GM12878 (cell line): ENCODE measurements at regions not wholly inside any gene's neighbourhood (a gene's known extent, or its start where the extent isn't known, plus 50 kb on each side); places are given as distances from the start of the nearest gene placed in this dataset.

Experiments
- ATAC-seq: fragments of 200-7000 bp; cut with Tn5 transposase; 3 replicates; pipeline ENCODE4 v1.9.1; 2020; ENCODE audit warnings: mild to moderate bottlenecking, moderate library complexity
- BruUV-seq: library from RNA; stranded (reverse); fragments of 400-500 nt; replicated peaks from 2 replicates; lab custom pipeline; 2021; lab: Mats Ljungman, UMichigan
- CTCF ChIA-PET: fragments of 300-600 bp; sonication (Branson Sonifier 250); formaldehyde crosslinking; extraction: SDS; loops from one replicate; lab custom pipeline; 2021; ENCODE audit warnings: inconsistent platforms; lab: Yijun Ruan, JAX
- POLR2A ChIA-PET: fragments of 350-600 bp; formaldehyde crosslinking; extraction: SDS; loops from one replicate; lab custom pipeline; 2021; ENCODE audit warnings: inconsistent platforms; lab: Charles Lee
- RAD21 ChIA-PET: fragments of 300-600 bp; sonication (Branson Sonifier 250); formaldehyde crosslinking; loops from one replicate; lab custom pipeline; 2023; ENCODE audit warnings: antibody characterized with exemption; ENCODE audit not compliant: unreplicated experiment; lab: Charles Lee
- SMC1A ChIA-PET: fragments of 300-600 bp; sonication (Branson Sonifier 250); formaldehyde crosslinking; loops from one replicate; lab custom pipeline; 2023; ENCODE audit not compliant: unreplicated experiment, uncharacterized antibody; lab: Charles Lee
- DNase-seq: peaks from one replicate; pipeline ENCODE4 v3.0.0-alpha.2; 2011; ENCODE audit warnings: low read depth, low spot score
- FAIRE-seq: peaks from 3 replicates; lab custom pipeline; 2011; peaks lifted over from hg19 to GRCh38; lab: Jason Lieb, UNC
- H2AFZ ChIP-seq: 2 replicates; pipeline ENCODE4 v1.6.0; 2011; ENCODE audit warnings: low read depth, low read length, control low read depth; ENCODE audit not compliant: control insufficient read depth
- H3K27ac ChIP-seq: 2 replicates; pipeline ENCODE4 v1.5.1; 2011; ENCODE audit warnings: control low read depth; ENCODE audit not compliant: control insufficient read depth, insufficient read depth
- H3K27me3 ChIP-seq, 2 experiments: replicated peaks in 1 of 2; 2 replicates each; pipeline versions ENCODE4 v1.6.0 to v1.6.1; 2011; ENCODE audit warnings: low read length in 1 of 2; ENCODE audit not compliant: control insufficient read depth in 2 of 2, insufficient read depth in 2 of 2
- H3K36me3 ChIP-seq, 2 experiments: 2 replicates each; pipeline ENCODE4 v1.5.1; 2011; ENCODE audit warnings: low read length in 1 of 2; ENCODE audit not compliant: control insufficient read depth in 2 of 2, insufficient read depth in 2 of 2
- H3K4me1 ChIP-seq: 2 replicates; pipeline ENCODE4 v1.6.1; 2011; ENCODE audit warnings: mild to moderate bottlenecking, low read length, moderate library complexity, mixed read lengths; ENCODE audit not compliant: control insufficient read depth, insufficient read depth
- H3K4me2 ChIP-seq: 2 replicates; pipeline ENCODE4 v1.6.0; 2011; ENCODE audit warnings: control low read depth; ENCODE audit not compliant: control insufficient read depth, insufficient read depth
- H3K4me3 ChIP-seq: fragments of 200-600 bp; sonication (generic); 2 replicates; pipeline ENCODE4 v1.5.1; 2016
- H3K79me2 ChIP-seq: 2 replicates; pipeline ENCODE4 v1.6.0; 2011; ENCODE audit warnings: low read length; ENCODE audit not compliant: control insufficient read depth, insufficient read depth
- H3K9ac ChIP-seq: 2 replicates; pipeline ENCODE4 v1.8.0; 2011; ENCODE audit warnings: low read length, control low read depth, mixed read lengths; ENCODE audit not compliant: control insufficient read depth, insufficient read depth
- H3K9me3 ChIP-seq: replicated peaks from 3 replicates; pipeline ENCODE4 v1.5.1; 2011; ENCODE audit warnings: mild to moderate bottlenecking, low read length; ENCODE audit not compliant: control insufficient read depth, insufficient read depth
- H4K20me1 ChIP-seq: 2 replicates; pipeline ENCODE4 v1.6.0; 2011; ENCODE audit not compliant: control insufficient read depth, insufficient read depth
- CREB1 ChIP-seq: IDR thresholded peaks from 2 replicates; pipeline ENCODE4 v1.6.1; 2012; ENCODE audit warnings: low read depth, mild to moderate bottlenecking, inconsistent platforms
- FOXM1 ChIP-seq: IDR thresholded peaks from 2 replicates; pipeline ENCODE4 v1.6.1; 2012; ENCODE audit warnings: low read depth, mild to moderate bottlenecking, inconsistent platforms, low read length, moderate library complexity
- HDGF ChIP-seq: fragments of 450-650 bp; IDR thresholded peaks from 2 replicates; pipeline ENCODE4 v1.6.1; 2016; ENCODE audit warnings: antibody characterized with exemption
- IKZF2 ChIP-seq, 2 experiments: fragments of 450-650 bp; IDR thresholded peaks; 2 replicates each; pipeline ENCODE4 v1.6.1; 2017; ENCODE audit warnings: mild to moderate bottlenecking in 2 of 2, moderate library complexity in 2 of 2
- NFYA ChIP-seq: IDR thresholded peaks from 2 replicates; pipeline ENCODE4 v1.6.1; 2011; ENCODE audit warnings: low read depth, mild to moderate bottlenecking, low read length, improper control_type of control experiment, borderline replicate concordance
- NFYB ChIP-seq: IDR thresholded peaks from 2 replicates; pipeline ENCODE4 v1.6.1; 2011; ENCODE audit warnings: low read depth, mild to moderate bottlenecking, low read length, improper control_type of control experiment, moderate library complexity; ENCODE audit not compliant: insufficient read depth
- NRF1 ChIP-seq: conservative IDR thresholded peaks from 2 replicates; pipeline ENCODE4 v1.6.1; 2011; ENCODE audit warnings: mild to moderate bottlenecking, low read depth, low read length, improper control_type of control experiment
- PAX8 ChIP-seq: fragments of 450-650 bp; IDR thresholded peaks from 2 replicates; pipeline ENCODE4 v1.6.1; 2017; ENCODE audit warnings: mild to moderate bottlenecking, moderate library complexity
- POLR2A ChIP-seq: IDR thresholded peaks from 2 replicates; pipeline ENCODE4 v1.6.1; 2011; ENCODE audit warnings: low read depth, mild to moderate bottlenecking, low read length
- SIX5 ChIP-seq: IDR thresholded peaks from 2 replicates; pipeline ENCODE4 v1.6.1; 2011; ENCODE audit warnings: mild to moderate bottlenecking, low read depth, low read length, moderate library complexity; ENCODE audit not compliant: severe bottlenecking
- SMC3 ChIP-seq: IDR thresholded peaks from 2 replicates; pipeline ENCODE4 v1.6.1; 2011; ENCODE audit warnings: low read length, improper control_type of control experiment, borderline replicate concordance
- SREBF1 ChIP-seq: IDR thresholded peaks from 2 replicates; pipeline ENCODE4 v1.6.1; 2012; ENCODE audit warnings: mild to moderate bottlenecking, low read length
- STAT1 ChIP-seq: fragments of 450-650 bp; conservative IDR thresholded peaks from 2 replicates; pipeline ENCODE4 v1.6.1; 2014; ENCODE audit warnings: antibody characterized with exemption, mild to moderate bottlenecking
- SUZ12 ChIP-seq: fragments of 200-600 bp; sonication (generic); IDR thresholded peaks from one replicate; pipeline ENCODE4 v1.6.1; 2018; ENCODE audit warnings: antibody characterized with exemption, mild to moderate bottlenecking; ENCODE audit not compliant: unreplicated experiment
- TCF12 ChIP-seq: IDR thresholded peaks from 2 replicates; pipeline ENCODE4 v1.6.1; 2011; ENCODE audit warnings: low read depth, mild to moderate bottlenecking, low read length
- TCF3 ChIP-seq: IDR thresholded peaks from 2 replicates; pipeline ENCODE4 v1.6.1; 2012; ENCODE audit warnings: low read depth, mild to moderate bottlenecking, low read length, borderline replicate concordance; ENCODE audit not compliant: insufficient read depth
- TCF7 ChIP-seq: IDR thresholded peaks from 2 replicates; pipeline ENCODE4 v1.6.1; 2014; ENCODE audit warnings: antibody characterized with exemption, borderline replicate concordance
- ZNF384 ChIP-seq: IDR thresholded peaks from 2 replicates; pipeline ENCODE4 v1.6.1; 2012; ENCODE audit warnings: low read depth, mild to moderate bottlenecking, low read length, improper control_type of control experiment, borderline replicate concordance
- WGBS: methylation state at CpG from one replicate; pipeline ENCODE4 v1.1.6; 2016; ENCODE audit warnings: low lambda C conversion rate; ENCODE audit not compliant: insufficient replicate concordance, insufficient coverage; ENCODE audit errors: missing lambda C conversion rate; 5-methylcytosine and 5-hydroxymethylcytosine counted together
- in situ Hi-C: fragments of 300-500 bp; cut with MboI; formaldehyde crosslinking; loops from 9 replicates; pipeline ENCODE4 v1.14.3; 2018; ENCODE audit warnings: mixed read lengths
- intact Hi-C: fragments of 100-400 bp; cut with micrococcal nuclease; formaldehyde crosslinking; loops from one replicate; pipeline ENCODE4 v1.14.2; 2022; ENCODE audit not compliant: unreplicated experiment
- TF ChIP-seq, protein P1 (sequence below): fragments of 150-350 bp; IDR thresholded peaks from 2 replicates; pipeline ENCODE4 v1.6.1; 2014; ENCODE audit warnings: mild to moderate bottlenecking, low read depth, low read length
- TF ChIP-seq, protein P2 (sequence below): IDR thresholded peaks from 2 replicates; pipeline ENCODE4 v1.6.1; 2012; ENCODE audit warnings: low read depth, low read length, improper control_type of control experiment
- TF ChIP-seq, protein P3 (sequence below): fragments of 450-650 bp; IDR thresholded peaks from 2 replicates; pipeline ENCODE4 v1.6.1; 2017; ENCODE audit warnings: low read depth, mild to moderate bottlenecking, moderate library complexity

DNA sequence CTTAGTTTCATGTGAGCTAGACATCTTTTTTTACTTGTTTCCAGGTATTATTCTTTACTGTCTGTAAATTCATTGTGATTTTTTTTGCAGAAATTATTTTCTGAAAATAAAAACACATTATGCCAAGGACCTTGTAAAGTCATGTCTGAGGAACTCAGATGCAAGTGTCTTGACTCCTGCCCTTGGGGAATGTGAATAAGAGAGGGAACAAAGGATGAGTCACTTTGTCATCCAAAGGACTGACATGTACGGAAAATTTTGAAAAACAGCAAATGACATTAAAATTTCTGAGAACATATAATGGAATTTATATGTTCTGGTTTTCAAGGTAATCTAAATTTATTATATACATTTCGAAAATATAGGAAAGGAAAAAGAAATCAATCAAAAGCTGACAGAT, 660.4 kb downstream of the CD109 start (continued):
- TF ChIP-seq, protein P1, sequence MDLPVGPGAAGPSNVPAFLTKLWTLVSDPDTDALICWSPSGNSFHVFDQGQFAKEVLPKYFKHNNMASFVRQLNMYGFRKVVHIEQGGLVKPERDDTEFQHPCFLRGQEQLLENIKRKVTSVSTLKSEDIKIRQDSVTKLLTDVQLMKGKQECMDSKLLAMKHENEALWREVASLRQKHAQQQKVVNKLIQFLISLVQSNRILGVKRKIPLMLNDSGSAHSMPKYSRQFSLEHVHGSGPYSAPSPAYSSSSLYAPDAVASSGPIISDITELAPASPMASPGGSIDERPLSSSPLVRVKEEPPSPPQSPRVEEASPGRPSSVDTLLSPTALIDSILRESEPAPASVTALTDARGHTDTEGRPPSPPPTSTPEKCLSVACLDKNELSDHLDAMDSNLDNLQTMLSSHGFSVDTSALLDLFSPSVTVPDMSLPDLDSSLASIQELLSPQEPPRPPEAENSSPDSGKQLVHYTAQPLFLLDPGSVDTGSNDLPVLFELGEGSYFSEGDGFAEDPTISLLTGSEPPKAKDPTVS = no peak
- TF ChIP-seq HDGF = no peak

DNA sequence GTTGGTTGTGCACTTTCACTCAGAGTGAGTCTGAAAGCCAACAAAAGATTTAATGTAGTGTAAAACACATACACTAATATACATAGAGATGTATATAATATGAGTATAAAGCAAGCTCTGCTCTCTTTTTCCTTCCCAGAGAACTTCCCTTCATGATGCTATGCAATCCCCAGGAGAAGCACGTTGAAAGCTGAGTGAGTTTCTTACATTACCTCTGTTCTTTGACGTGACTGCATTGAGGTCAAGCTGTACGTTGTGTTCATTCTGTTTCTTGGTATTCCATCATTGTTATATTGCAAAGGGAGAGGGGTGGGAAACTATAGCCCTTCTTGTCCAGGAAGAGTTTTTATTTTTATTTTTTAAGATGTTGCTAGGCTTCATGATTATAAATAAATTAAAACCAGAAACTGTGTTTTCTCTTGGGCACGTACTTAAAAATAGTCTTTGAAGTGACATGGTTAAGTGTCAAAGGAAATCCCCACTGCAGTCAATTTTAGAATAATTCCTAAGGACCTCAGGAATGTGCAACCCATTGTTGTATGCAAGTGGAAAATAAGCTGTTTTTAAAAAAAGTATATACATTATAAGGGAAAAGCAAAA, 651.0 kb downstream of the CD109 start:
- Histone ChIP-seq H3K79me2 (no peaks in the 10 kb centered on the region), H4K20me1 (no peaks in the 10 kb centered on the region), H3K4me3 (no peak overlapping the region), H2AFZ (no peak overlapping the region), H3K27me3 (no peaks in the 10 kb centered on the region), H3K9ac (no peak overlapping the region), H3K9me3 (no peaks in the 10 kb centered on the region), H3K4me1 (no peaks in the 10 kb centered on the region), H3K36me3 (no peaks in the 10 kb centered on the region), H3K4me2 (no peak overlapping the region), H3K27ac (no peak overlapping the region)
- FAIRE-seq (no peak), DNase-seq (no peak), ATAC-seq (no peak)
- ChIA-PET CTCF (interaction anchor here (0.5 to 1.2 kb wide), 3 partner anchors 857 to 1509 kb away, joined by 3 to 4 read pairs (median 3); no protein-coding TSS in a partner anchor), RAD21 (no interaction called here), SMC1A (interaction anchor here (0.6 kb wide), 1 partner anchor 13 kb away, joined by 3 read pairs; no protein-coding TSS in a partner anchor), POLR2A (no interaction called here)
- in situ Hi-C loops = no loop called here
- BruUV-seq = no TSS peak
- intact Hi-C loops = no loop called here
- 18% methylated on average over 4 of the region's 4 CpGs for WGBS
- TF ChIP-seq SUZ12 (no peak), STAT1 (no peak), IKZF2 (IDR thresholded peaks at IDR 0.05) (no peak), TCF3 (no peak), TCF12 (no peak), TCF7 (no peak), POLR2A (no peak), NFYB (no peak), ZNF384 (no peak), NFYA (no peak), FOXM1 (no peak), SMC3 (no peak), SIX5 (no peak), CREB1 (no peak), PAX8 (no peak), NRF1 (no peak), SREBF1 (no peak)
- TF ChIP-seq, protein P2, sequence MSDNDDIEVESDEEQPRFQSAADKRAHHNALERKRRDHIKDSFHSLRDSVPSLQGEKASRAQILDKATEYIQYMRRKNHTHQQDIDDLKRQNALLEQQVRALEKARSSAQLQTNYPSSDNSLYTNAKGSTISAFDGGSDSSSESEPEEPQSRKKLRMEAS = no peak
- TF ChIP-seq, protein P3, sequence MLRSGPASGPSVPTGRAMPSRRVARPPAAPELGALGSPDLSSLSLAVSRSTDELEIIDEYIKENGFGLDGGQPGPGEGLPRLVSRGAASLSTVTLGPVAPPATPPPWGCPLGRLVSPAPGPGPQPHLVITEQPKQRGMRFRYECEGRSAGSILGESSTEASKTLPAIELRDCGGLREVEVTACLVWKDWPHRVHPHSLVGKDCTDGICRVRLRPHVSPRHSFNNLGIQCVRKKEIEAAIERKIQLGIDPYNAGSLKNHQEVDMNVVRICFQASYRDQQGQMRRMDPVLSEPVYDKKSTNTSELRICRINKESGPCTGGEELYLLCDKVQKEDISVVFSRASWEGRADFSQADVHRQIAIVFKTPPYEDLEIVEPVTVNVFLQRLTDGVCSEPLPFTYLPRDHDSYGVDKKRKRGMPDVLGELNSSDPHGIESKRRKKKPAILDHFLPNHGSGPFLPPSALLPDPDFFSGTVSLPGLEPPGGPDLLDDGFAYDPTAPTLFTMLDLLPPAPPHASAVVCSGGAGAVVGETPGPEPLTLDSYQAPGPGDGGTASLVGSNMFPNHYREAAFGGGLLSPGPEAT = no peak
